A549 (cell line): ENCODE measurements at regions not wholly inside any gene's neighbourhood (a gene's known extent, or its start where the extent isn't known, plus 50 kb on each side); places are given as distances from the start of the nearest gene placed in this dataset.

Experiments used
- CBX2 ChIP-seq: fragments of 200-600 bp; sonication (generic); IDR thresholded peaks from 2 replicates; pipeline ENCODE4 v1.6.1; 2016; ENCODE audit warnings: low read depth, mild to moderate bottlenecking, borderline replicate concordance
- CTCF ChIP-seq: fragments of >200 bp; sonication (Bioruptor Twin); formaldehyde crosslinking; IDR thresholded peaks from 3 replicates; pipeline ENCODE4 v1.5.1; 2016
- EP300 ChIP-seq, 2 experiments: fragments of >200 bp; sonication (Bioruptor Twin); formaldehyde crosslinking; IDR thresholded peaks; 2 replicates in 1 of 2; 3 replicates in 1 of 2; pipeline ENCODE4 v1.6.1; 2016 to 2017
- FOSL2 ChIP-seq, 2 experiments: fragments of 450-650 bp in 1 of 2; fragments of >200 bp in 1 of 2; sonication (Bioruptor Twin) in 1 of 2; formaldehyde crosslinking; IDR thresholded peaks; 2 replicates each; pipeline versions ENCODE4 v1.5.0 to v1.6.1; 2016 to 2020; ENCODE audit warnings: mild to moderate bottlenecking in 1 of 2, moderate library complexity in 1 of 2
- HES2 ChIP-seq: fragments of >200 bp; sonication (Bioruptor Twin); formaldehyde crosslinking; IDR thresholded peaks from 2 replicates; pipeline ENCODE4 v1.6.1; 2016
- MAX ChIP-seq: IDR thresholded peaks from 2 replicates; pipeline ENCODE4 v1.6.1; 2012
- POLR2A ChIP-seq: IDR thresholded peaks from 2 replicates; pipeline ENCODE4 v1.6.1; 2012; ENCODE audit warnings: mild to moderate bottlenecking, low read length
- RCOR1 ChIP-seq: fragments of 150-350 bp; IDR thresholded peaks from 2 replicates; pipeline ENCODE4 v1.6.1; 2014; ENCODE audit warnings: antibody characterized with exemption, low read length, low read depth
- SREBF2 ChIP-seq: fragments of 450-650 bp; IDR thresholded peaks from 2 replicates; pipeline ENCODE4 v1.6.1; 2014; ENCODE audit warnings: mild to moderate bottlenecking, moderate library complexity
- TP53 ChIP-seq: fragments of 250-450 bp; sonication (Bioruptor Pico); IDR thresholded peaks from 2 replicates; pipeline ENCODE4 v1.5.0; 2021; ENCODE audit warnings: mild to moderate bottlenecking, moderate library complexity

DNA sequence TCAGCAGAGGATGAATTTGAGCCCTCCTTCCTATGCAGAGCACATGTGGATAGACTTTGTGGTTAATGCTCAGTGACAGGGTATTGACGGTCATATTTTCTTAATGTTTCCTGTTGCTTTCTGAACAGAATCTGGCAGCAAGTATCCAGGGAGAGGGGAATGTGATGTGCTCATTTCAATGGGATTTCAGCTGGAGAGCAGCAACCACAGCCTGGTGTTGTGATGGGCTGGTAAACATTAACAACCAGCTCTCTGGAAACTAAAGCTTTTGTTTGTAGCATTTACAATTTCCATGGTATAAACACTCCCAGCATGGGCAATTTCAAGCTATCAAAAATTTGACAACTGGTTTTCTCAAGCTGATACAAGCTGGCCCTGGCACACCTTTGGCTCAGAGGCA, 215.9 kb downstream of the SH2D4B start:
- no peak for TF ChIP-seq MAX
- no peak for TF ChIP-seq FOSL2 (IDR thresholded peaks at IDR 0.05)
- TF ChIP-seq FOSL2 (CRISPR knock-in tag; IDR thresholded peaks at IDR 0.05) = no peak
- no peak for TF ChIP-seq CBX2
- TF ChIP-seq HES2 = no peak
- TF ChIP-seq CTCF = no peak
- TF ChIP-seq EP300 (IDR thresholded peaks at IDR 0.05) = no peak
- no peak for TF ChIP-seq SREBF2
- TF ChIP-seq RCOR1 = no peak
- TF ChIP-seq POLR2A = no peak
- TF ChIP-seq TP53 (CRISPR knock-in tag) = no peak
